H9 (cell line): ENCODE measurements at regions not wholly inside any gene's neighbourhood (a gene's known extent, or its start where the extent isn't known, plus 50 kb on each side); places are given as distances from the start of the nearest gene placed in this dataset.
A peak's percentile ranks its signal among the peaks of the same experiment; 100 is the strongest.

Source experiments
- DNase-seq: peaks from one replicate; pipeline ENCODE4 v3.0.0-alpha.2; 2017
- H2AFZ ChIP-seq: one replicate; pipeline ENCODE4 v1.6.1; 2013; ENCODE audit warnings: mild to moderate bottlenecking, low read length, control low read depth, moderate library complexity
- H2AK5ac ChIP-seq: 2 replicates; pipeline ENCODE4 v1.6.1; 2013; ENCODE audit warnings: low read length, control low read depth, mixed read lengths; ENCODE audit not compliant: insufficient read length
- H2BK120ac ChIP-seq: one replicate; pipeline ENCODE4 v1.6.1; 2013; ENCODE audit warnings: low read depth, mild to moderate bottlenecking, low read length, control low read depth, inconsistent platforms; ENCODE audit not compliant: poor library complexity, severe bottlenecking
- H2BK12ac ChIP-seq: 2 replicates; pipeline ENCODE4 v1.6.1; 2013; ENCODE audit warnings: low read length, control low read depth, mixed read lengths, low read depth; ENCODE audit not compliant: insufficient read length
- H2BK15ac ChIP-seq: 2 replicates; pipeline ENCODE4 v1.6.1; 2013; ENCODE audit warnings: low read depth, low read length, control low read depth
- H2BK20ac ChIP-seq: one replicate; pipeline ENCODE4 v1.6.1; 2013; ENCODE audit warnings: low read depth, mild to moderate bottlenecking, low read length, control low read depth, inconsistent platforms; ENCODE audit not compliant: poor library complexity, severe bottlenecking
- H2BK5ac ChIP-seq: 2 replicates; pipeline ENCODE4 v1.6.1; 2013; ENCODE audit warnings: low read length, control low read depth, mixed read lengths; ENCODE audit not compliant: insufficient read length
- H3K14ac ChIP-seq: 2 replicates; pipeline ENCODE4 v1.6.1; 2013; ENCODE audit warnings: low read length, control low read depth; ENCODE audit not compliant: insufficient read depth
- H3K18ac ChIP-seq: 2 replicates; pipeline ENCODE4 v1.6.1; 2013; ENCODE audit warnings: low read depth, mild to moderate bottlenecking, mixed read lengths, low read length, control low read depth; ENCODE audit not compliant: insufficient read length
- H3K23ac ChIP-seq: 2 replicates; pipeline ENCODE4 v1.6.1; 2013; ENCODE audit warnings: low read length, control low read depth, mixed read lengths, low read depth; ENCODE audit not compliant: insufficient read length
- H3K23me2 ChIP-seq: 2 replicates; pipeline ENCODE4 v1.6.1; 2013; ENCODE audit warnings: low read depth, mild to moderate bottlenecking, mixed read lengths, low read length, control low read depth; ENCODE audit not compliant: insufficient read length, poor library complexity, severe bottlenecking
- H3K27ac ChIP-seq: 2 replicates; pipeline ENCODE4 v1.5.1; 2013; ENCODE audit warnings: low read length, control low read depth, mixed read lengths, low read depth; ENCODE audit not compliant: insufficient read length
- H3K27me3 ChIP-seq: 2 replicates; pipeline ENCODE4 v1.6.1; 2013; ENCODE audit warnings: low read length, control low read depth, inconsistent platforms; ENCODE audit not compliant: insufficient read depth
- H3K4ac ChIP-seq: 2 replicates; pipeline ENCODE4 v1.6.1; 2013; ENCODE audit warnings: low read depth, mild to moderate bottlenecking, control low read depth, inconsistent platforms, low read length, moderate library complexity
- H3K4me1 ChIP-seq: 2 replicates; pipeline ENCODE4 v1.6.1; 2013; ENCODE audit warnings: low read length, control low read depth, inconsistent platforms; ENCODE audit not compliant: insufficient read depth
- H3K4me2 ChIP-seq: 2 replicates; pipeline ENCODE4 v1.6.1; 2013; ENCODE audit warnings: low read length, control low read depth, mixed read lengths; ENCODE audit not compliant: insufficient read length, insufficient read depth
- H3K56ac ChIP-seq: 2 replicates; pipeline ENCODE4 v1.6.1; 2013; ENCODE audit warnings: low read depth, mild to moderate bottlenecking, mixed read lengths, low read length, control low read depth; ENCODE audit not compliant: insufficient read length
- H3K79me1 ChIP-seq: 2 replicates; pipeline ENCODE4 v1.6.1; 2013; ENCODE audit warnings: low read depth, mild to moderate bottlenecking, moderate library complexity, low read length, control low read depth, inconsistent platforms; ENCODE audit not compliant: insufficient read depth, poor library complexity, severe bottlenecking
- H3K79me2 ChIP-seq: 2 replicates; pipeline ENCODE4 v1.6.1; 2013; ENCODE audit warnings: low read length, control low read depth, inconsistent platforms; ENCODE audit not compliant: insufficient read depth
- H3K9ac ChIP-seq: 2 replicates; pipeline ENCODE4 v1.6.1; 2013; ENCODE audit warnings: low read length, control low read depth, mixed read lengths; ENCODE audit not compliant: insufficient read length; ENCODE audit errors: extremely low read depth
- H3K9me3 ChIP-seq: one replicate; pipeline ENCODE4 v1.6.1; 2013; ENCODE audit warnings: low read depth, low read length, inconsistent platforms; ENCODE audit not compliant: control insufficient read depth
- H3T11ph ChIP-seq: one replicate; pipeline ENCODE4 v1.6.1; 2013; ENCODE audit warnings: mild to moderate bottlenecking, low read length, control low read depth, inconsistent platforms
- H4K20me1 ChIP-seq: one replicate; pipeline ENCODE4 v1.6.1; 2013; ENCODE audit not compliant: control insufficient read depth, insufficient read length, insufficient read depth
- H4K5ac ChIP-seq: 2 replicates; pipeline ENCODE4 v1.6.1; 2013; ENCODE audit warnings: low read depth, mild to moderate bottlenecking, mixed read lengths, low read length, control low read depth; ENCODE audit not compliant: insufficient read length
- H4K8ac ChIP-seq: replicated peaks from 2 replicates; pipeline ENCODE4 v1.6.1; 2013; ENCODE audit warnings: low read length, control low read depth, mixed read lengths, low read depth; ENCODE audit not compliant: insufficient read length
- H4K91ac ChIP-seq: 2 replicates; pipeline ENCODE4 v1.6.1; 2013; ENCODE audit warnings: low read depth, mild to moderate bottlenecking, moderate library complexity, mixed read lengths, low read length, control low read depth; ENCODE audit not compliant: insufficient read length
- H3K27ac Mint-ChIP-seq, 3 experiments: 2 replicates in 2 of 3; 3 replicates in 1 of 3; pipeline ENCODE4 v1.8.0; 2020 to 2021; ENCODE audit warnings: mixed read lengths in 3 of 3, mild to moderate bottlenecking in 1 of 3, moderate library complexity in 1 of 3
- H3K27me3 Mint-ChIP-seq: 2 replicates; pipeline ENCODE4 v1.8.0; 2021; ENCODE audit warnings: low read depth, mild to moderate bottlenecking, moderate library complexity, mixed read lengths
- H3K36me3 Mint-ChIP-seq, 3 experiments: 2 replicates in 2 of 3; 3 replicates in 1 of 3; pipeline ENCODE4 v1.8.0; 2020 to 2021; ENCODE audit warnings: low read depth in 3 of 3, mixed read lengths in 3 of 3; ENCODE audit not compliant: insufficient read depth in 1 of 3
- H3K4me1 Mint-ChIP-seq, 2 experiments: 2 replicates each; pipeline ENCODE4 v1.8.0; 2020; ENCODE audit warnings: mixed read lengths in 2 of 2
- H3K4me3 Mint-ChIP-seq, 2 experiments: 2 replicates in 1 of 2; 3 replicates in 1 of 2; pipeline ENCODE4 v1.8.0; 2020 to 2021; ENCODE audit warnings: mild to moderate bottlenecking in 2 of 2, mixed read lengths in 2 of 2, moderate library complexity in 1 of 2
- H3K9me3 Mint-ChIP-seq, 2 experiments: 2 replicates in 1 of 2; 3 replicates in 1 of 2; pipeline ENCODE4 v1.8.0; 2020; ENCODE audit warnings: mild to moderate bottlenecking in 2 of 2, mixed read lengths in 2 of 2, moderate library complexity in 1 of 2
- WGBS: extraction: QIAGEN DNeasy Blood & Tissue Kit; methylation state at CpG from one replicate; pipeline ENCODE4 v1.1.7; 2013; ENCODE audit warnings: missing lambda C conversion rate, low lambda C conversion rate, mixed read lengths; ENCODE audit not compliant: insufficient read length; ENCODE audit errors: extremely low coverage; 5-methylcytosine and 5-hydroxymethylcytosine counted together
- TF ChIP-seq, protein P1 (sequence below): fragments of 200-600 bp; sonication (generic); conservative IDR thresholded peaks from 3 replicates; pipeline ENCODE4 v1.8.0; 2021; ENCODE audit warnings: antibody characterized with exemption, mild to moderate bottlenecking

DNA sequence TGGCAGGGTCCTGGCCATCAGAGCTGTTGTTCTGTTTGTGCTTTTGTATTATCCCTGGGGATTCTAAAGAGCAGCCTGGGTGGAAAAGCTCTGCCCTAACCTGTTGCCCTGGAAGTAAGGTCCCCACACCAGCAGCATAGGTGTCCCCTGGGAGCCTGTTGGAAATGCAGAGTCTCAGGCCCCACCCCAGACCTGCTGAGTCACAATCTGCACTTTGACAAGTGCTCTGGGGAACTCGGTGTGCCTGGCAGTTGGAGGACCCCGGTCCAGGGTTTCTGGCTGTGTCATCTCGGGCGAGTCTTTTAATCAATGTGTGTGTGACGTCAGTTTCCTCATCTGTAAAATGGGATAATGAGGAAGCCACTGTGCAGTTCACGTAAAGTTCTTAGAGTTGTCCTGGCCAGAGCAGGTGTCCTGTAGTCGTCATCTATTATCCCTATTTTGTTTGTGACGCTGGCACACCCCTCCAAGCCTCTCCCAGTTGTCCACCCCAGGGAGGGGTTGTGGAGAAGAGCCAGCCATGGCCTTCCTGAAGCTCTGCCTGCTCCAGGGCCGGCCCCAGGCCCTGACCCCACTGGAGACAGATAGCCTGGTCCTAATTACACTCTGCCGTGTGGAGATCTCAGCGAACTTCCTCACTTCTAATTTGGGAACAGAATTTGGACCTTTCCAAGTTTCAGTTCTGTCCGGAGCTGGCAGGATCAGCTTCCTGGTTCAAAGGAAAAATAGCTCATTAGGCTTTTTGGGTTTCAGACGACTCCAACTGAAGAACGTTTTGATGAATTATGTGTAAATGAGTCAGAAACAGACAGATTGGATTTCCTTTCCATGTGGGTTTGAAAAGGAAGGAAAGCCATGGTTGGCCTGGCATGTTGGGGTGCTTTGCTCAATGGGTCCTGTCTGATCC lies 295.7 kb upstream of the FOXF1 start:
- no peak overlapping the region for H3K4ac ChIP-seq
- peaks cover 5 to 9% of the 10 kb centered on the region in 2 experiments; a peak in 3 of 5 replicates for H3K9me3 Mint-ChIP-seq
- no peak overlapping the region for H2BK20ac ChIP-seq
- H2AK5ac ChIP-seq: no peak overlapping the region
- no peak for DNase-seq
- no peak overlapping the region for H3K23ac ChIP-seq
- H3K9me3 ChIP-seq: no peaks in the 10 kb centered on the region
- no peak overlapping the region for H3K56ac ChIP-seq
- no peak overlapping the region for H2BK5ac ChIP-seq
- no peak overlapping the region for H3T11ph ChIP-seq
- no peaks in the 10 kb centered on the region for H3K23me2 ChIP-seq
- H3K79me1 ChIP-seq: no peaks in the 10 kb centered on the region
- no peak overlapping the region for H3K27ac ChIP-seq
- H3K4me2 ChIP-seq: no peak overlapping the region
- H2BK12ac ChIP-seq: no peak overlapping the region
- no peak overlapping the region for H4K8ac ChIP-seq
- peaks cover 14% of the 10 kb centered on the region for H3K27me3 Mint-ChIP-seq
- H2AFZ ChIP-seq: no peak overlapping the region
- H3K9ac ChIP-seq: no peak overlapping the region
- no peak overlapping the region for H3K14ac ChIP-seq
- no peak overlapping the region for H3K4me3 Mint-ChIP-seq
- H3K36me3 Mint-ChIP-seq: peaks cover 0 to 10% (median 7%) of the 10 kb centered on the region in 3 experiments; a peak in 5 of 7 replicates
- no CpG with 5 or more reads among the region's 14 CpGs for WGBS
- H2BK15ac ChIP-seq: no peak overlapping the region
- peaks cover 0 to 1% of the 10 kb centered on the region in 2 experiments; a peak in 1 of 4 replicates for H3K4me1 Mint-ChIP-seq
- no peak overlapping the region for H4K5ac ChIP-seq
- H4K20me1 ChIP-seq: no peaks in the 10 kb centered on the region
- TF ChIP-seq, protein P1, sequence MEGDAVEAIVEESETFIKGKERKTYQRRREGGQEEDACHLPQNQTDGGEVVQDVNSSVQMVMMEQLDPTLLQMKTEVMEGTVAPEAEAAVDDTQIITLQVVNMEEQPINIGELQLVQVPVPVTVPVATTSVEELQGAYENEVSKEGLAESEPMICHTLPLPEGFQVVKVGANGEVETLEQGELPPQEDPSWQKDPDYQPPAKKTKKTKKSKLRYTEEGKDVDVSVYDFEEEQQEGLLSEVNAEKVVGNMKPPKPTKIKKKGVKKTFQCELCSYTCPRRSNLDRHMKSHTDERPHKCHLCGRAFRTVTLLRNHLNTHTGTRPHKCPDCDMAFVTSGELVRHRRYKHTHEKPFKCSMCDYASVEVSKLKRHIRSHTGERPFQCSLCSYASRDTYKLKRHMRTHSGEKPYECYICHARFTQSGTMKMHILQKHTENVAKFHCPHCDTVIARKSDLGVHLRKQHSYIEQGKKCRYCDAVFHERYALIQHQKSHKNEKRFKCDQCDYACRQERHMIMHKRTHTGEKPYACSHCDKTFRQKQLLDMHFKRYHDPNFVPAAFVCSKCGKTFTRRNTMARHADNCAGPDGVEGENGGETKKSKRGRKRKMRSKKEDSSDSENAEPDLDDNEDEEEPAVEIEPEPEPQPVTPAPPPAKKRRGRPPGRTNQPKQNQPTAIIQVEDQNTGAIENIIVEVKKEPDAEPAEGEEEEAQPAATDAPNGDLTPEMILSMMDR: no peak
- no peak overlapping the region for H3K18ac ChIP-seq
- no peak overlapping the region for H4K91ac ChIP-seq
- H2BK120ac ChIP-seq: no peak overlapping the region
- H3K27ac Mint-ChIP-seq: peak overlapping the region in 1 of 3 experiments; percentile 63; a peak in 1 of 7 replicates
- no peaks in the 10 kb centered on the region for H3K79me2 ChIP-seq
- H3K4me1 ChIP-seq: no peaks in the 10 kb centered on the region
- no peaks in the 10 kb centered on the region for H3K27me3 ChIP-seq
